ENCODE measurements at regions not wholly inside any gene's neighbourhood (a gene's known extent, or its start where the extent isn't known, plus 50 kb on each side); places are given as distances from the start of the nearest gene placed in this dataset.

- no peaks in the 10 kb centered on the region for H3K4me1 ChIP-seq (ENCODE audit: insufficient read depth, poor library complexity, severe bottlenecking)
- ATAC-seq (ENCODE audit: low read depth) (no peak), DNase-seq (ENCODE audit: low spot score) (no peak)
- H3K36me3 ChIP-seq (ENCODE audit: low read depth) = no peaks in the 10 kb centered on the region
- TF ChIP-seq CTCF (IDR thresholded peaks at IDR 0.05; ENCODE audit: poor library complexity, severe bottlenecking) = no peak
- no peaks in the 10 kb centered on the region for H3K9me3 ChIP-seq (ENCODE audit: severe bottlenecking)
- no peaks in the 10 kb centered on the region for H3K27me3 ChIP-seq (ENCODE audit: insufficient read depth, poor library complexity, severe bottlenecking)
- H3K27ac ChIP-seq (ENCODE audit: poor library complexity, severe bottlenecking) = no peak overlapping the region
- no peak overlapping the region for H3K4me3 ChIP-seq (ENCODE audit: severe bottlenecking)
Measured at GRCh38 chr16:65455761-65456160, 333.9 kb upstream of the CDH11 start.

- no peak overlapping the region for H3K4me3 ChIP-seq (ENCODE audit: severe bottlenecking)
- H3K27me3 ChIP-seq (ENCODE audit: insufficient read depth, poor library complexity, severe bottlenecking) = no peaks in the 10 kb centered on the region
- DNase-seq (ENCODE audit: low spot score) = no peak
- H3K9me3 ChIP-seq (ENCODE audit: severe bottlenecking) = peaks cover 3% of the 10 kb centered on the region
- no peak for TF ChIP-seq CTCF (IDR thresholded peaks at IDR 0.05; ENCODE audit: poor library complexity, severe bottlenecking)
- no peak overlapping the region for H3K27ac ChIP-seq (ENCODE audit: poor library complexity, severe bottlenecking)
- no peaks in the 10 kb centered on the region for H3K4me1 ChIP-seq (ENCODE audit: insufficient read depth, poor library complexity, severe bottlenecking)
- ATAC-seq (ENCODE audit: low read depth) = no peak
- no peaks in the 10 kb centered on the region for H3K36me3 ChIP-seq (ENCODE audit: low read depth)
Measured at GRCh38 chr16:65453646-65454045, 331.8 kb upstream of the CDH11 start.

DNA sequence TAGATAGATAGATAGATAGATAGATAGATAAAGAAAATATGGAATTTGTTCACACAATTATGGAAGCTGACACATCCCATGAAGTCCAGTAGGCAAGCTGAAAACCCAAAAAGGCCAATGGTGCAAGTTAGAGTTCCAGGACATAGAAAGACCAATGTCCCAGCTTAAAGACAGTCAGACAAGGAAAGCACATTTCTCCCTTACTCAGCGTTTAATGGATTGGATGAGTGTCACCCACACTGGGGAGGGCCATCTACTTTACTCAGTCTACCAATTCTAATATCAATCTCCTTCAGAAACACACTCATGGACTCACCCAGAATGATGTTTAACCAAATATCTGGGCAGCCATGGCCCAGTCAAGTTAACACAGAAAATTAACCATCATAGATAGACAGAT lies 327.7 kb upstream of the CDH11 start:
- peaks cover 3% of the 10 kb centered on the region for H3K9me3 ChIP-seq (ENCODE audit: severe bottlenecking)

GRCh38 chr16:65446427-65446826 lies 324.6 kb upstream of the CDH11 start:
- ATAC-seq (ENCODE audit: low read depth) (no peak), DNase-seq (ENCODE audit: low spot score) (no peak)
- no peak overlapping the region for H3K4me3 ChIP-seq (ENCODE audit: severe bottlenecking)

More for the DNA sequence above, 327.7 kb upstream of the CDH11 start:
- DNase-seq (ENCODE audit: low spot score) (no peak), ATAC-seq (ENCODE audit: low read depth) (no peak)
- Histone ChIP-seq H3K36me3 (ENCODE audit: low read depth) (no peaks in the 10 kb centered on the region), H3K27me3 (ENCODE audit: insufficient read depth, poor library complexity, severe bottlenecking) (no peaks in the 10 kb centered on the region), H3K27ac (ENCODE audit: poor library complexity, severe bottlenecking) (no peak overlapping the region), H3K4me1 (ENCODE audit: insufficient read depth, poor library complexity, severe bottlenecking) (peaks cover 3% of the 10 kb centered on the region), H3K4me3 (ENCODE audit: severe bottlenecking) (no peak overlapping the region)
- TF ChIP-seq CTCF (IDR thresholded peaks at IDR 0.05; ENCODE audit: poor library complexity, severe bottlenecking) = no peak

More at GRCh38 chr16:65446427-65446826, 324.6 kb upstream of the CDH11 start:
- Histone ChIP-seq H3K4me1 (ENCODE audit: insufficient read depth, poor library complexity, severe bottlenecking) (peaks cover 3% of the 10 kb centered on the region), H3K36me3 (ENCODE audit: low read depth) (no peaks in the 10 kb centered on the region), H3K27ac (ENCODE audit: poor library complexity, severe bottlenecking) (no peak overlapping the region), H3K27me3 (ENCODE audit: insufficient read depth, poor library complexity, severe bottlenecking) (no peaks in the 10 kb centered on the region), H3K9me3 (ENCODE audit: severe bottlenecking) (peaks cover 3% of the 10 kb centered on the region)
- no peak for TF ChIP-seq CTCF (IDR thresholded peaks at IDR 0.05; ENCODE audit: poor library complexity, severe bottlenecking)
